HL-60 (cell line): ENCODE measurements at regions not wholly inside any gene's neighbourhood (a gene's known extent, or its start where the extent isn't known, plus 50 kb on each side); places are given as distances from the start of the nearest gene placed in this dataset.

Experiments used
- CTCF ChIP-seq: IDR thresholded peaks from one replicate; pipeline ENCODE4 v1.5.1; 2011; ENCODE audit warnings: low read length, control low read depth, inconsistent platforms; ENCODE audit not compliant: insufficient read depth
- POLR2AphosphoS5 ChIP-seq: IDR thresholded peaks from 2 replicates; pipeline ENCODE4 v1.6.1; 2012; ENCODE audit warnings: low read depth
- SPI1 ChIP-seq: IDR thresholded peaks from 2 replicates; pipeline ENCODE4 v1.6.1; 2012; ENCODE audit warnings: low read depth, mild to moderate bottlenecking, borderline replicate concordance

- no peak for TF ChIP-seq CTCF
- TF ChIP-seq POLR2AphosphoS5: no peak
- no peak for TF ChIP-seq SPI1
Measured at GRCh38 chr12:20270557-20270956, 97.8 kb upstream of the PDE3A start.
